Tibial artery (tissue), 4 donors: ENCODE measurements at regions not wholly inside any gene's neighbourhood (a gene's known extent, or its start where the extent isn't known, plus 50 kb on each side); places are given as distances from the start of the nearest gene placed in this dataset.

ENCODE experiments used
- DNase-seq, 2 donors: peaks; one replicate each; pipeline ENCODE4 v3.0.0-alpha.2; 2019
- H3K27ac ChIP-seq, 2 donors: fragments of 200-600 bp; sonication (generic) in 1 of 2; 1 replicate in 1 of 2; 2 replicates in 1 of 2; pipeline ENCODE4 v1.5.1; 2018 to 2019; ENCODE audit warnings: mild to moderate bottlenecking in 1 of 2
- H3K27me3 ChIP-seq, 2 donors: fragments of 200-600 bp; sonication (generic) in 1 of 2; one replicate each; pipeline versions ENCODE4 v1.5.1 to v1.6.0; 2016 to 2019
- H3K36me3 ChIP-seq, 3 donors: fragments of 200-600 bp; sonication (generic) in 2 of 3; one replicate each; pipeline ENCODE4 v1.5.1; 2016 to 2019; ENCODE audit warnings: mild to moderate bottlenecking in 2 of 3
- H3K4me1 ChIP-seq, 4 donors: fragments of 200-600 bp; sonication (generic) in 2 of 4; 1 replicate in 3 of 4; 2 replicates in 1 of 4; pipeline ENCODE4 v1.5.1; 2016 to 2019
- H3K4me3 ChIP-seq, 2 donors: fragments of 200-600 bp; sonication (generic) in 1 of 2; 1 replicate in 1 of 2; 2 replicates in 1 of 2; pipeline ENCODE4 v1.5.1; 2018 to 2019; ENCODE audit warnings: mild to moderate bottlenecking in 2 of 2
- H3K9me3 ChIP-seq, 3 donors: fragments of 200-600 bp; sonication (generic) in 1 of 3; one replicate each; pipeline ENCODE4 v1.5.1; 2016 to 2019
- intact Hi-C: fragments of 100-400 bp; cut with DNase I; formaldehyde crosslinking; loops from one replicate; pipeline ENCODE4 v1.15.0; 2023; ENCODE audit warnings: low total_unique reads
- TF ChIP-seq, protein P1 (sequence below), 2 experiments: fragments of 200-600 bp in 1 of 2; fragments of 450-650 bp in 1 of 2; IDR thresholded peaks; one replicate each; pipeline ENCODE4 v1.5.1; 2017 to 2019; ENCODE audit warnings: antibody characterized with exemption in 2 of 2, mild to moderate bottlenecking in 1 of 2, moderate library complexity in 1 of 2

DNA sequence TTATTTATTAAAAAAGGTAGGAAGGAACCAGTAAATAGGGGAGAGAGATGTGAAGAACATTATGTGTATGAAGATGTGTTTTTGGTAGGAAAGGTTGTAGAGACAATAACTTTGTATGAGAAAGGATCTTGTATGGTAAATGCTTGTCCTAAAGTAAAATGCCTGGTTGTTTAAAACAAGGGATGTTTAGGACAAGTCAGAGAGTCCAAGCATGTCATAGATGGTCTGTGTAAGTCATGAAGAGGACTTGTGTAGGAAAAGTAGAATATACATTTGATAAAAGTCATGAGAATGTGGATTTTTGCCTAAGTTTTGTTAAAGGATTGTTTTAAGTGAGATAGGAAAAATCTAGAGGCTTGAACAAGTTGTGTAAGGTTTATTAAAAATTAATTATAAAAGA, 325.1 kb downstream of the CDH26 start:
- no peaks in the 10 kb centered on the region for H3K9me3 ChIP-seq
- H3K27ac ChIP-seq, result no peak overlapping the region
- no peak for DNase-seq
- no peak overlapping the region for H3K4me3 ChIP-seq
- no peaks in the 10 kb centered on the region for H3K36me3 ChIP-seq
- H3K4me1 ChIP-seq, result no peaks in the 10 kb centered on the region
- intact Hi-C loops, result no loop called here
- TF ChIP-seq, protein P1, sequence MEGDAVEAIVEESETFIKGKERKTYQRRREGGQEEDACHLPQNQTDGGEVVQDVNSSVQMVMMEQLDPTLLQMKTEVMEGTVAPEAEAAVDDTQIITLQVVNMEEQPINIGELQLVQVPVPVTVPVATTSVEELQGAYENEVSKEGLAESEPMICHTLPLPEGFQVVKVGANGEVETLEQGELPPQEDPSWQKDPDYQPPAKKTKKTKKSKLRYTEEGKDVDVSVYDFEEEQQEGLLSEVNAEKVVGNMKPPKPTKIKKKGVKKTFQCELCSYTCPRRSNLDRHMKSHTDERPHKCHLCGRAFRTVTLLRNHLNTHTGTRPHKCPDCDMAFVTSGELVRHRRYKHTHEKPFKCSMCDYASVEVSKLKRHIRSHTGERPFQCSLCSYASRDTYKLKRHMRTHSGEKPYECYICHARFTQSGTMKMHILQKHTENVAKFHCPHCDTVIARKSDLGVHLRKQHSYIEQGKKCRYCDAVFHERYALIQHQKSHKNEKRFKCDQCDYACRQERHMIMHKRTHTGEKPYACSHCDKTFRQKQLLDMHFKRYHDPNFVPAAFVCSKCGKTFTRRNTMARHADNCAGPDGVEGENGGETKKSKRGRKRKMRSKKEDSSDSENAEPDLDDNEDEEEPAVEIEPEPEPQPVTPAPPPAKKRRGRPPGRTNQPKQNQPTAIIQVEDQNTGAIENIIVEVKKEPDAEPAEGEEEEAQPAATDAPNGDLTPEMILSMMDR (IDR thresholded peaks at IDR 0.05), result no peak
- no peaks in the 10 kb centered on the region for H3K27me3 ChIP-seq

DNA sequence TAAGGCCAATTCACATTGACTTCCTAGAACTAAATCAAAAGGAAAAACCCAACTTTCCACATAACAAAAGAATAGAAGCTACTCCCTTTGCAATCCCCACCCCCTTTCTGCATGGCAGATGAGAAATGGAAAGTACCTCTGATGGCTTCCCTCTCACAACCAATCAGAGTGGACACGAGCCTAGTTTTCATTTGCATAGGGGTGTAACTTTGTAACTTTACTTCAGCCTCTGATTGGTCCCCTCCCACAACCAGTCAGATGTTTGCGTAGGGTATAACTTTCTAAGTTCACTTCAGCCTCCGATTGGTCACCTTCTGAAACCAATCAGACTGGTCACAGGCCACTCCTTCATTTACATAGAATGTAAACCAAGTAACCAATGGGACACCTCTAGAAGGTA, 328.5 kb downstream of the CDH26 start:
- Histone ChIP-seq H3K27me3 (no peaks in the 10 kb centered on the region), H3K36me3 (no peaks in the 10 kb centered on the region), H3K4me1 (no peaks in the 10 kb centered on the region), H3K4me3 (no peak overlapping the region), H3K9me3 (peaks cover 0 to 14% (median 13%) of the 10 kb centered on the region in 3 donors), H3K27ac (no peak overlapping the region)
- TF ChIP-seq, protein P1 (IDR thresholded peaks at IDR 0.05), result no peak
- DNase-seq, result no peak
- intact Hi-C loops, result no loop called here

DNA sequence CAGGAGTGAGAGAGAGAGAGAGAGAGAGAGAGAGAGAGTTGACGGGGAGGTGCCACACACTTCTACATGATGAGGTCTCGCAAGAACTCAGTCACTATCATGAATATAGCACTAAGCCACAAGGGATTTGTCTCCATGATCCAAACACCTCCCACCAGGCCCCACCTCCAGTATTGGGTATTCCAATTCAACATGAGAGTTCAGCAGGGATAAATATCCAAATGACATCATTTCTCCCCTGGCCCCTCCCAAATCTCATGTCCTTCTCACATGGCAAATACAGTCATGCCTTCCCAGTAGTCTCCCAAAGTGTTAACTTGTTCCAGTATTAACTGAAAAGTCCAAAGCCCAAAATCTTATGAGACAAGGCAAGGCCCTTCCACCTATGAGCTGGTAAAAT, 330.7 kb downstream of the CDH26 start:
- Histone ChIP-seq H3K4me1 (no peaks in the 10 kb centered on the region), H3K27ac (no peak overlapping the region), H3K9me3 (peaks cover 0 to 14% (median 13%) of the 10 kb centered on the region in 3 donors), H3K4me3 (no peak overlapping the region), H3K36me3 (no peaks in the 10 kb centered on the region), H3K27me3 (no peaks in the 10 kb centered on the region)
- intact Hi-C loops, result no loop called here
- no peak for DNase-seq
- TF ChIP-seq, protein P1 (IDR thresholded peaks at IDR 0.05), result no peak

DNA sequence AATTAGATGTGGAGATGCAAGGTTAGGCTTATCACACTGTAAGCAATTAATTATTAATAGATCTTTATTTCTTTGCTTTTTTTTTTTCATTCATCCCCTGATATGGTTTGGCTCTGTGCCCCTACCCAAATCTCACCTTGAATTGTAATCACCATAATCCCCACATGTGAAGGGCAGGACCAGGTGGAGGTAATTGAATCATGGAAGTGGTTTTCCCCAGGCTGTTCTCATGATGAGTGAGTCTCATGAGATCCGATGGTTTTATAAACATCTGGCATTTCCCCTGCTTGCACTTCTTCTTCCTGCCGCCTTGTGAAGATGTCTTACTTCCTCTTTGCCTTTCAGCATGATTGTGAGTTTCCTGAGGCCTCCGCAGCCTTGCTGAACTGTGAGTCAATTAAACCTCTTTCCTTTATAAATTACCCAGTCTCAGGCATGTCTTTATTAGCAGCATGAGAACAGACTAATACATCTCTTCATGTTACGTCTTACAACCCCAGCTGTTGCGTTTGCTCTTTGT, 333.8 kb downstream of the CDH26 start:
- no peak for DNase-seq
- intact Hi-C loops, result no loop called here
- TF ChIP-seq, protein P1 (IDR thresholded peaks at IDR 0.05), result no peak
- Histone ChIP-seq H3K27ac (no peak overlapping the region), H3K9me3 (peaks cover 0 to 14% (median 13%) of the 10 kb centered on the region in 3 donors), H3K27me3 (no peaks in the 10 kb centered on the region), H3K4me1 (no peaks in the 10 kb centered on the region), H3K36me3 (no peaks in the 10 kb centered on the region), H3K4me3 (no peak overlapping the region)

DNA sequence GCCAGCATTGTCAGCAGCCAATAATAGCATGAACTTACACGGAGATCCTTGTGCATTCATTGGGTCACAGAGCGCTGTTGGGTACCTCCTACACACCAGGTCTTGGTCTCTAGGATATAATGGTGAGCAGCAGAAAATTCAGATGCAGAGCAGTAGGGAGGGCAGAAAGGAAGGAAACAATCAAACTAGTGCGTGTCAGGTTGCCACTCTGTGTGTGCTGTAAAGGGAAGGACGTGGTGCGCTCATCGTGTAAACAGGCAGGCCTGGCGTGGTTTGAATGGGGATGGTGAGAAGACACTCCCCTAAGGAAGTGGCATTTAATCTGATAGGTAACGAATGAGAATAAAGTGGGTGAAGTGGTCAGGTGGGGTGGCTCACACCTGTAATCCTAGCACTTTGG, 336.4 kb downstream of the CDH26 start:
- Histone ChIP-seq H3K27me3 (no peaks in the 10 kb centered on the region), H3K9me3 (peaks cover 0 to 8% (median 5%) of the 10 kb centered on the region in 3 donors), H3K4me1 (no peaks in the 10 kb centered on the region), H3K36me3 (no peaks in the 10 kb centered on the region), H3K4me3 (no peak overlapping the region), H3K27ac (no peak overlapping the region)
- DNase-seq, result no peak
- intact Hi-C loops, result no loop called here
- TF ChIP-seq, protein P1 (IDR thresholded peaks at IDR 0.05), result no peak

DNA sequence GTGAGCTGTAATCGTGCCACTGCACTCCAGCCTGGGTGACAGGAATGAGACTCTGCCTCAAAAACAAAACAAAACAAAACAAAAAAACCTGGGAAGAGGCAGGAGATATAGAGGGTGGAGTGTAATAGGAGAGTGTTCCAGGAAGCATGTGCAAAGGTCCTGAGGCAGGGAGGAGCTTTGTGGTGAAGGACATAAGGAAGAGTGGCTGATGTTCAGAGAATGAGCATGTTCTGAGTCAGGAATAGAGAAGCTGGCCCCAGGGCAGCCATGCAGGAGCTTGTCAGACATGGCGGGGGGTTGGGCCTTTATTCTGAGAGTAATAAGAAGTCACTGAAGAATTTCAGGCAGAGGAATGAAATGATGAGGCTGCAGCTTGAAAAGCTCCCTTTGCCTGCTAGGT, 337.0 kb downstream of the CDH26 start:
- no peak for DNase-seq
- TF ChIP-seq, protein P1 (IDR thresholded peaks at IDR 0.05), result no peak
- no peak overlapping the region for H3K4me3 ChIP-seq
- H3K27me3 ChIP-seq, result no peaks in the 10 kb centered on the region
- no peak overlapping the region for H3K27ac ChIP-seq
- intact Hi-C loops, result no loop called here
- no peaks in the 10 kb centered on the region for H3K4me1 ChIP-seq
- peaks cover 0 to 2% (median 0%) of the 10 kb centered on the region in 3 donors for H3K9me3 ChIP-seq
- H3K36me3 ChIP-seq, result no peaks in the 10 kb centered on the region
